ENCODE measurements at regions not wholly inside any gene's neighbourhood (a gene's known extent, or its start where the extent isn't known, plus 50 kb on each side); places are given as distances from the start of the nearest gene placed in this dataset.

- H3K36me3 Mint-ChIP-seq, result peaks cover 1% of the 10 kb centered on the region
- no peaks in the 10 kb centered on the region for H3K4me1 Mint-ChIP-seq
- no peak for DNase-seq (ENCODE audit: low spot score in 2 of 2)
- no peaks in the 10 kb centered on the region for H3K27me3 Mint-ChIP-seq
- no peaks in the 10 kb centered on the region for H3K9me3 Mint-ChIP-seq
- no peak overlapping the region for H3K27ac Mint-ChIP-seq
- no peak for ATAC-seq (ENCODE audit: low read depth)
- H3K4me3 Mint-ChIP-seq, result no peak overlapping the region
Observed at GRCh38 chr14:98608071-98609060, 663.6 kb downstream of the BCL11B start.

GRCh38 chr14:98612434-98613200, 659.4 kb downstream of the BCL11B start:
- no peak overlapping the region for H3K27ac Mint-ChIP-seq
- H3K27me3 Mint-ChIP-seq, result no peaks in the 10 kb centered on the region
- H3K36me3 Mint-ChIP-seq, result no peaks in the 10 kb centered on the region
- H3K4me1 Mint-ChIP-seq, result no peaks in the 10 kb centered on the region
- ATAC-seq (ENCODE audit: low read depth) (no peak), DNase-seq (ENCODE audit: low spot score in 2 of 2) (no peak)
- no peak overlapping the region for H3K4me3 Mint-ChIP-seq
- peaks cover 4% of the 10 kb centered on the region for H3K9me3 Mint-ChIP-seq

DNA sequence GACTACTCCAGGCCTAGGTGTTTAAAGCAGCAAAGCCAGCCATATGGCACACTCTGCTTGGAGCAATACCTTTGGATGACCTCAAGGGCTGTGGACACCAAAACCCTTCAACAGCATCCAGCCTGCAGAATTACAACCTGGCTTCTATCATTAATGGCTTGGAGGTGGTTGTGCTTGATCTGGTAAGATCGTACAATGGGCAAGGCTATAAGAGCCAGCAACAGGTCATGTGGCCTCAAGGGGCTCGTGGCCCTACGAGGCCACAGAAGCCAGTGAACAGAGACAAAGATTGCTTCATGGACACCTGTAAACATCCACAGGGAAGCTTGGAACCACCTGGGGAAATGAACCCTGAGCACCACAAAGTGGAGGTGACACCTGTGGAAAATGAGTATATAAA, 657.3 kb downstream of the BCL11B start:
- ATAC-seq (ENCODE audit: low read depth) (no peak), DNase-seq (ENCODE audit: low spot score in 2 of 2) (no peak)
- H3K27ac Mint-ChIP-seq, result no peak overlapping the region
- no peaks in the 10 kb centered on the region for H3K36me3 Mint-ChIP-seq
- peaks cover 5% of the 10 kb centered on the region for H3K9me3 Mint-ChIP-seq
- H3K4me1 Mint-ChIP-seq, result no peaks in the 10 kb centered on the region
- no peak overlapping the region for H3K4me3 Mint-ChIP-seq
- no peaks in the 10 kb centered on the region for H3K27me3 Mint-ChIP-seq

GRCh38 chr14:98622208-98623051, 649.6 kb downstream of the BCL11B start:
- Mint-ChIP-seq H3K27me3 (no peaks in the 10 kb centered on the region), H3K4me3 (no peak overlapping the region), H3K27ac (no peak overlapping the region), H3K9me3 (peaks cover 14% of the 10 kb centered on the region), H3K4me1 (no peaks in the 10 kb centered on the region), H3K36me3 (no peaks in the 10 kb centered on the region)
- DNase-seq (ENCODE audit: low spot score in 2 of 2) (no peak), ATAC-seq (ENCODE audit: low read depth) (no peak)

DNA sequence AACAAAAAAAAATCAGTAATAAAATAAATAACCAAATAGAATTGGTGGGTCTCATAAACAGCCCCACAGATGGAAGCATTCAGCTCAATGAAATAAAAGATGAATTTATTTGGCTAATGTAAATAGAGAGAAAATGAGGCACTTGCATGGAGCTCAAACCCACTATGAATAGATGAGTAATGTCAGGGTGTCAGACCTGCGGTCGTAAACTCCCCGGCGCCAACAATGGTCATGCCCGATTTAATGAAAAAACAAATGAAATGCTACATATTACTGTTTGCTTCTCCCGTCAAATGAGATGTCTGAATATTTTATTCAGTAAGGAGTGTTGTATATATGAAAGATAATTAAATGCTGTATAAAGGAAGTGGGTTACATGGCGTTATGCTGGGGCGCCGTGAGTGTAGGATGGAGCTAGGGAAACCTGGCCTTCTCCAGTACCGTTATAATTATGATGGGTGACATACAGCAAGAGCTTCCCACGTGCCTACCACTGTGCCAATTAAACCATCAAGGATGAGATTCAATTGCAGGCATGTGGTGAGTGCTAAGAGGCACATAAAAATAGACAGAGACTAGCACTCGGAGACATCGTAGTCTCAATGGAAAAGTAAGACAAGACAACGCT, 648.1 kb downstream of the BCL11B start:
- H3K9me3 Mint-ChIP-seq, result peaks cover 14% of the 10 kb centered on the region
- no peaks in the 10 kb centered on the region for H3K4me1 Mint-ChIP-seq
- no peak overlapping the region for H3K4me3 Mint-ChIP-seq
- DNase-seq (ENCODE audit: low spot score in 2 of 2), result no peak
- H3K36me3 Mint-ChIP-seq, result no peaks in the 10 kb centered on the region
- ATAC-seq (ENCODE audit: low read depth), result no peak
- no peak overlapping the region for H3K27ac Mint-ChIP-seq
- H3K27me3 Mint-ChIP-seq, result no peaks in the 10 kb centered on the region

GRCh38 chr14:98633380-98633779, 638.6 kb downstream of the BCL11B start:
- Mint-ChIP-seq H3K27ac (no peak overlapping the region), H3K27me3 (no peaks in the 10 kb centered on the region), H3K36me3 (no peaks in the 10 kb centered on the region), H3K4me3 (no peak overlapping the region), H3K4me1 (no peaks in the 10 kb centered on the region), H3K9me3 (peaks cover 7% of the 10 kb centered on the region)
- DNase-seq (ENCODE audit: low spot score in 2 of 2) (no peak), ATAC-seq (ENCODE audit: low read depth) (no peak)

GRCh38 chr14:98634043-98634820, 637.8 kb downstream of the BCL11B start:
- Mint-ChIP-seq H3K36me3 (no peaks in the 10 kb centered on the region), H3K27ac (no peak overlapping the region), H3K4me1 (no peaks in the 10 kb centered on the region), H3K9me3 (peaks cover 7% of the 10 kb centered on the region), H3K27me3 (no peaks in the 10 kb centered on the region), H3K4me3 (no peak overlapping the region)
- DNase-seq (ENCODE audit: low spot score in 2 of 2), result no peak
- ATAC-seq (ENCODE audit: low read depth), result no peak

GRCh38 chr14:98638366-98638765, 633.6 kb downstream of the BCL11B start:
- no peak overlapping the region for H3K4me3 Mint-ChIP-seq
- no peaks in the 10 kb centered on the region for H3K4me1 Mint-ChIP-seq
- H3K36me3 Mint-ChIP-seq, result no peaks in the 10 kb centered on the region
- no peak overlapping the region for H3K27ac Mint-ChIP-seq
- DNase-seq (ENCODE audit: low spot score in 2 of 2) (no peak), ATAC-seq (ENCODE audit: low read depth) (no peak)
- H3K9me3 Mint-ChIP-seq, result peaks cover 10% of the 10 kb centered on the region
- H3K27me3 Mint-ChIP-seq, result no peaks in the 10 kb centered on the region

DNA sequence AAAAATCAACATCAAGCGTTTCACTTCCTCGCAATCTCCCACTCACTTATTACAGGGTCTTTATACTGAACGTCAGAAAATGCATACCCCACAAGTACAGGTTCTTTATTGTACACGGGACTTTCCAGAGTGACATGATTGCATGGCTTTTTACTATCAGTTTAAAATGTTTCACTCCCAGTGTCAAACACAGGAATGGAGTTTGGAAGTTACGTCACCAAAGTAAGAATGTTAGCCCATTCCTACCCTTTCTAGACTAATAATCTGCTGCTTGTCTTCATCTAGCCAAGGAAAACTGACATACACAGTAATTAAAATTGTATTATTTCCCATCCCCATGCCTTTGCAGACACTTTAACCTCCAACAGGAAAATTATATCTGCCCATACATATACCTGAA, 624.2 kb downstream of the BCL11B start:
- H3K27me3 Mint-ChIP-seq, result no peaks in the 10 kb centered on the region
- no peaks in the 10 kb centered on the region for H3K36me3 Mint-ChIP-seq
- no peak overlapping the region for H3K4me3 Mint-ChIP-seq
- no peak for DNase-seq (ENCODE audit: low spot score in 2 of 2)
- H3K9me3 Mint-ChIP-seq, result peaks cover 1% of the 10 kb centered on the region
- H3K4me1 Mint-ChIP-seq, result no peaks in the 10 kb centered on the region
- no peak for ATAC-seq (ENCODE audit: low read depth)
- H3K27ac Mint-ChIP-seq, result no peak overlapping the region

DNA sequence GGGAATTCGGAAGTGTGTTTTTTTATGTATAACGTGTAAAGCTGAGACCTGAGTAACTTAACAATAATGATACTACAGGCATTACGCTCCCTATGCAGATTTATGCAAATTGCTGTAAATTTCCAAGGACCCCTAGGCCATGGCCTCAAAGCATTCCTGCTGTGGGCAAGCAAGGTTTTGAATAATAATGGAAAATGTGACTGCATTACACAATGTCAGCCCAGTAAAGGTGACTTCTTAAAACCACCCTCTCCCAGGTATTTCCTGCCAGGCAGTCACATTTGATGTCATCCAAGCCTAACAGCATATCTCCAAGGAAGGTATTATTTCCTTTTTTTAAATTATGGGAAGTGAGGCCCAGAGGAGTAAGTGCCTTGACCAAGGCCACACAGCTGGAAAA, 621.0 kb downstream of the BCL11B start:
- DNase-seq (ENCODE audit: low spot score in 2 of 2) (no peak), ATAC-seq (ENCODE audit: low read depth) (no peak)
- Mint-ChIP-seq H3K27me3 (no peaks in the 10 kb centered on the region), H3K36me3 (no peaks in the 10 kb centered on the region), H3K9me3 (peaks cover 5% of the 10 kb centered on the region), H3K27ac (no peak overlapping the region), H3K4me1 (no peaks in the 10 kb centered on the region), H3K4me3 (no peak overlapping the region)

DNA sequence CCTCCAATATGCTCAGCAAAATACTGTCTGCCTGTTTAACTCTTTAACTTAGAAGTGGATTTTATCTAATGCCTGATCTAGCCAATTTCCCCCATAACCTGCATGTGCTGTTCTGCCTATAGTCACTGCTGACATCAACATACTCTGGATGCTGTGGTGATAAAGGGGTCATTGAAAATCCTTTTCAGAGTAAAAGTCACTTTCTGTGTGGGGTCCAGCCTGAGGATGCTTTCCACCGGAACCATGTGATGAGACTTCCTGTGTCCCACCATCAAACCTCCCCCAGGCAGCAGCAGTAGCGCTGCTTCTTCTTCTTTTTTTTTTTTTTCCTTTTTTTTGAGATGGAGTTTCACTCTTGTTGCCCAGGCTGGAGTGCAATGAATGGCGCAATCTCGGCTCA, 607.0 kb downstream of the BCL11B start:
- H3K4me1 Mint-ChIP-seq, result no peaks in the 10 kb centered on the region
- H3K36me3 Mint-ChIP-seq, result no peaks in the 10 kb centered on the region
- DNase-seq (ENCODE audit: low spot score in 2 of 2) (no peak), ATAC-seq (ENCODE audit: low read depth) (no peak)
- H3K4me3 Mint-ChIP-seq, result no peak overlapping the region
- H3K27me3 Mint-ChIP-seq, result no peaks in the 10 kb centered on the region
- H3K27ac Mint-ChIP-seq, result no peak overlapping the region
- H3K9me3 Mint-ChIP-seq, result peaks cover 7% of the 10 kb centered on the region

DNA sequence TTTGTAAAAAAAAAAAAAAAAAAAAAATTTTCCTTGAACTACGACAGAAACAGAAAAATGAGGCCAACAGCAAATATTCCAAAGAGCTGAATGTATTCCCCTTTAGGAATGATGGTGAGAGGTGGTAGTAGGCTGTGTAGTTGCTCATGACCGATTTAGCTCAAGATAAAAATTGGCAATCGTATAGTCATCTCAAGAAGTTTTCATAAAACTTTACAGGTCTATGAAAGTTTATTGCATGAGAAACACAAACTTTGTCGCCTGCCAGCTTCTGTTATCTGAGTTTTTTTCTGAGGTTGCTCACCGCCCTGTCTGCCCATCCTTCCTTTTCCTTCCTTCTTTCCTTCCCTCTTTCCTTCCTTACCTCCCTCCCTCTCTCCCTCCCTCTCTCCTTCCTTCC, 605.5 kb downstream of the BCL11B start:
- DNase-seq (ENCODE audit: low spot score in 2 of 2) (no peak), ATAC-seq (ENCODE audit: low read depth) (no peak)
- no peak overlapping the region for H3K27ac Mint-ChIP-seq
- H3K4me3 Mint-ChIP-seq, result no peak overlapping the region
- peaks cover 7% of the 10 kb centered on the region for H3K9me3 Mint-ChIP-seq
- no peaks in the 10 kb centered on the region for H3K27me3 Mint-ChIP-seq
- no peaks in the 10 kb centered on the region for H3K36me3 Mint-ChIP-seq
- H3K4me1 Mint-ChIP-seq, result no peaks in the 10 kb centered on the region

DNA sequence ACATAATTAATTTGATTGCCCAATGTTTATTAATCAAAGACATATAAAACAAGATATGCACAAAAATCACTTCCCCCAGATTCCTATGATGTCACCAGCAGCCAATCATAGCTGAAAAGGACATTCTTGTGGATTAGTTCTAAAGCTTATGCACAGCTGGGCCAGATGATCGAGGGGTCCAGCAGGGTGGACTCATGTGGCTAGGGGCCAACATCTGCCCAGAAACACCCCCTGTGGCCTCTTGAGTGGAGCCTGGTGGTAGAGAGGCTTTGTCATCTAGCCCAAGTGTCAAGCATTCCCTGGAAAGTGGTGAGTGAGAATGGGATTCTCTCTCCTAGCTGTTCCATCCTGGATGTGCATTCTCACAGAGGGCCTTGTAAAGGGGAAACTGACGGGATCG, 590.0 kb downstream of the BCL11B start:
- ATAC-seq (ENCODE audit: low read depth), result no peak
- H3K9me3 Mint-ChIP-seq, result peaks cover 12% of the 10 kb centered on the region
- H3K4me1 Mint-ChIP-seq, result no peaks in the 10 kb centered on the region
- H3K4me3 Mint-ChIP-seq, result no peak overlapping the region
- H3K27me3 Mint-ChIP-seq, result no peaks in the 10 kb centered on the region
- no peak for DNase-seq (ENCODE audit: low spot score in 2 of 2)
- H3K27ac Mint-ChIP-seq, result no peak overlapping the region
- H3K36me3 Mint-ChIP-seq, result no peaks in the 10 kb centered on the region
